Spinal cord (tissue), 9 donors: ENCODE measurements at regions not wholly inside any gene's neighbourhood (a gene's known extent, or its start where the extent isn't known, plus 50 kb on each side); places are given as distances from the start of the nearest gene placed in this dataset.

ENCODE experiments used
- DNase-seq, 6 donors: peaks; one replicate each; pipeline versions ENCODE4 v3.0.0 to v3.0.0-alpha.2; 2013 to 2015; ENCODE audit warnings: low spot score in 6 of 6, low read depth in 4 of 6
- H3K27ac ChIP-seq: one replicate; pipeline ENCODE4 v1.5.1; 2013; ENCODE audit warnings: low read depth, low read length, control low read depth
- H3K27me3 ChIP-seq: one replicate; pipeline ENCODE4 v1.6.1; 2013; ENCODE audit warnings: low read length; ENCODE audit not compliant: control insufficient read depth, insufficient read depth
- H3K36me3 ChIP-seq: one replicate; pipeline ENCODE4 v1.6.1; 2013; ENCODE audit warnings: low read length; ENCODE audit not compliant: control insufficient read depth, insufficient read depth
- H3K4me1 ChIP-seq: one replicate; pipeline ENCODE4 v1.6.1; 2013; ENCODE audit warnings: low read length; ENCODE audit not compliant: control insufficient read depth, insufficient read depth
- H3K4me3 ChIP-seq: one replicate; pipeline ENCODE4 v1.5.1; 2013; ENCODE audit warnings: low read depth, low read length, control low read depth
- H3K9me3 ChIP-seq: one replicate; pipeline ENCODE4 v1.6.1; 2013; ENCODE audit warnings: low read length; ENCODE audit not compliant: control insufficient read depth, insufficient read depth
- WGBS: methylation state at CpG from one replicate; pipeline ENCODE4 v1.1.5; 2013; ENCODE audit warnings: missing lambda C conversion rate; ENCODE audit not compliant: insufficient coverage; 5-methylcytosine and 5-hydroxymethylcytosine counted together
- donor health status: healthy.

DNA sequence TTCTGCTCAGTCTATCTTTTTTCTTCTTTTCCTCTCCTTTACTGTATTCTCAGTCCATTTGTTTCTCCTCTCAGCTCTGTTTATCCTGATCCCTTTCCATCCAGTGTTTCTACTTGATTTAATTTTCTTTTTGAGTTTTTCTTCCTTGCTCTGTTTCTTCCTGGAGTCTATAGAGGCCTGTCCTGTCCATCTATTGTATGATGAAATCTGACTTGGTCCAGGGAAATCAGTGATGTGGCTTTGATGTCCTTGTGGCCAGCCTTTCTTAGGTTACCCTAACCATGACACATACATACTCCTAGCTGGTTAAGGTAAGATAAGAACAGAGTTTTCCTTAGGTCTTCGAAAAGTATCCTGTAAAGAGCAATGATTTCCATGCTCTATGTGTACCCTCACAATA, 89.3 kb upstream of the LNX1 start:
- Histone ChIP-seq H3K27ac (no peak overlapping the region), H3K36me3 (no peaks in the 10 kb centered on the region), H3K4me1 (no peaks in the 10 kb centered on the region), H3K4me3 (no peak overlapping the region), H3K9me3 (no peaks in the 10 kb centered on the region), H3K27me3 (no peaks in the 10 kb centered on the region)
- no peak for DNase-seq
- WGBS, result no CpG with 5 or more reads among the region's 1 CpG

DNA sequence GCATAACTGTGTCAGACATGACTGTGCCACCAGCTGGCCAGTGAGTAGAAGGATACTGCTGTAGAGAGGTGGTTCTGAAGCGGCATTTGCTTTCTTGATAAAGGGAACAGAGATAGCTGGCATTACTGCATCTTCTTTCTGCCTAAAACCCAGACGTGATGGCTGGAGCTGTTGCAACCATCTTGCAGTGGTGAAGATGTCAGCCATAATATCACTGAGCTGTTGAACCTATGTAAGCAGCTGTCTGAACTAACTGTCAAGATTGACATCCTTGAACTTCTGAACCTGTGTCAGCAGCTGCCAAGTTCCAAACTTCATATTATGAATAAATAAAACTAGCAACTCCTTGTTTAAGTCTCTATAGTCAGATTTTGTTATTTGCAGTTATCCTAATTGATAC, 88.9 kb upstream of the LNX1 start:
- Histone ChIP-seq H3K9me3 (no peaks in the 10 kb centered on the region), H3K4me1 (no peaks in the 10 kb centered on the region), H3K27ac (no peak overlapping the region), H3K4me3 (no peak overlapping the region), H3K36me3 (no peaks in the 10 kb centered on the region), H3K27me3 (no peaks in the 10 kb centered on the region)
- no peak for DNase-seq
- WGBS, result 75% methylated on average over 1 of the region's 2 CpGs

DNA sequence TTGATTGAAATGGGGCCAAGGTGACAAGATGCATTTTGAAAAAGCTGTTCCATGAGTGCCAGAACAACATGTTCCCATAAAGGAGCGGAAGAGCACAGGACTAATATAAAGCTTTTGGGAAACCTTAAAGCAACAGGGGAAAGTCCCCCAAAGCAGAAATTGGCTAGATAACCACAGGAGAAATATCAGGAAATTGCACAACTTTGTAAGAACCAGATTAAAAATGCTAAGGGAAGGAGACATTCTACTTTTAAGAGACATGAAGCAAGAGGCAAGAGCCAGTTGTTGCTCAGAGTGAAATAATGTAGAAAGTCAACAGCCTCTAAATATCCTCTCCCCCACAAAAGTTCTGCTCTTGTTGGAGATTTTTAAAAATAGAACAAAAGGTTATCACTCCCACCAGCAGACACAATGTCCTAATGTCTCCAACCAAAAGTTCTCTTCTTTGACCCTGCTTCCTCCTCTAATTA, 85.2 kb upstream of the LNX1 start:
- Histone ChIP-seq H3K36me3 (no peaks in the 10 kb centered on the region), H3K27me3 (no peaks in the 10 kb centered on the region), H3K4me3 (no peak overlapping the region), H3K27ac (no peak overlapping the region), H3K4me1 (no peaks in the 10 kb centered on the region), H3K9me3 (no peaks in the 10 kb centered on the region)
- DNase-seq, result no peak
- 80% methylated on average over 1 of the region's 1 CpG for WGBS

DNA sequence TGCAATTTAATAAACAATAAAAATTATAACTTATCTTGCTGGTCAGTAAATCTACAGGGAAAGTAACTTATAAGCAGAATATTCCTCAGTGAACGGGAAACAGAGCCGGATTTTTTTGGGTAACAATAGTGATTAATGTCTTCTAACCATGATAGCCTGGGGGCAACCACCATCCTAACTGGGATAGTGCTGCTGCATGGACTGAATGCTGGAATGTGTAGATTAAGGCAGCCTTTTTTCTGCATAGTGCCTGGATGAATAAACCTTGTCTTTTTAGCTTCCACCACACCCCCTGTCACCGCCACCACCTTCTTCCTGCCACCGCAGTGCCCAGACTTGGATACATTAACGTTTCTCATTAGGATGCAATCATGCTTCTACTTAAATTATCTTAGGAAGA, 83.6 kb upstream of the LNX1 start:
- Histone ChIP-seq H3K27ac (no peak overlapping the region), H3K4me3 (no peak overlapping the region), H3K4me1 (no peaks in the 10 kb centered on the region), H3K9me3 (no peaks in the 10 kb centered on the region), H3K27me3 (no peaks in the 10 kb centered on the region), H3K36me3 (no peaks in the 10 kb centered on the region)
- WGBS, result no CpG with 5 or more reads among the region's 5 CpGs
- DNase-seq, result no peak

DNA sequence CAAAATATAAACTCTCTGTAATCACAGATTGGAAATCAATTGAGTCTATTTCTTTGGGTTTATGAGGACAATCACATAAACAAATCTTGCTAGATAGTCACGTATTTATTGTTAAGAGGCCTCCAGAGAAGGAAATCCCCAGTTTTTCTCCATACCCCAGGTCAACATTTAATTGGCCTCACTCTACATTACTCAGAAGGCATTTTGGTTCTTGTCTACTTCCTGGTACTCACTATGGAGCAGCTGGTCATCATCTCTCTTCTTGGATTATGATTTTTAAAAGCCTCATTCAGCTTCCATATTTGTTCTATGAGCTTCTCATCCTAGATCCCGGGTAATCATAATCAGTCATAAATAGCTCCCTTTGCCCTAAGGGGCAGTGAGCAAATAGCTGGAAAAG, 81.6 kb upstream of the LNX1 start:
- DNase-seq, result no peak
- Histone ChIP-seq H3K4me1 (no peaks in the 10 kb centered on the region), H3K4me3 (no peak overlapping the region), H3K36me3 (no peaks in the 10 kb centered on the region), H3K9me3 (peaks cover 2% of the 10 kb centered on the region), H3K27me3 (no peaks in the 10 kb centered on the region), H3K27ac (no peak overlapping the region)
- 100% methylated on average over 1 of the region's 2 CpGs for WGBS

DNA sequence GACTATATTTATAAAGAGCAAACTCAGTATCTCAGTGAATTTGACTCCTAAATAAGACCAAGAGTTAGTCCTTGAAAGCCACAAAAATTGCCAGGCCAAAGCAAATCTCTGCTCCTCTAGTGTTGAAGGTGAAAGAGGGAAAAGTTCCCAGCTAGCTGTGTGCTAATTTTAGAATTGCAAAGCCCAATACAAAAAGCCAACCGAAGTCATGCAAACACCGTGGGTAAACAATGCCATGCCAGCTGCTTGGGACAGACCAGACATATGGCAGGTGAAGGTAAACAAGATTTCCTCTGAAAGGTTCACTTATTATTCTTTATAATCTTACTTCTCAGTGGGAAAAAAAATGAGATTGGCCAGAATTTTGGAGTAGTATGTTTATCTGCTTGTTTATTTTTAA, 80.5 kb upstream of the LNX1 start:
- Histone ChIP-seq H3K4me1 (no peaks in the 10 kb centered on the region), H3K9me3 (peaks cover 4% of the 10 kb centered on the region), H3K27ac (no peak overlapping the region), H3K27me3 (no peaks in the 10 kb centered on the region), H3K36me3 (no peaks in the 10 kb centered on the region), H3K4me3 (no peak overlapping the region)
- no CpG with 5 or more reads among the region's 2 CpGs for WGBS
- DNase-seq, result no peak

DNA sequence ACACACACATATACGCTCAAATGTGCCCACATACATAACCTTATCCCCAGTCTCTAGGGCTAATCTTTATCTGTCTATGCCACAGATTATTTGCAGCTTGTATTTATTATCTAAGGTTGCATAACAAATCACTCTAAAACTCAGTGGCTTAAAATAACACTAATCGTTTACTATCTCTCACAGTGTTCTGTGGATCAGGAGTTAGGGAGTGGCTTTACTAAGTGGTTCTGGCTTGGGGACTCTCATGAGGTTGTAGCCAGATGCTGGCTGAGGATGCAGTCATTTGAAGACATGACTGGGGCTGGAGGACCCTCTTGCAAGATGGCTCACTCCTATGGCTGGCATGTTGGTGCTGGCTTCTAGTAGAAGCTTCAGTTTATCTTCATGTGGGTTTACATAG, 68.5 kb upstream of the LNX1 start:
- Histone ChIP-seq H3K27me3 (no peaks in the 10 kb centered on the region), H3K27ac (no peak overlapping the region), H3K4me1 (no peaks in the 10 kb centered on the region), H3K9me3 (no peaks in the 10 kb centered on the region), H3K4me3 (no peak overlapping the region), H3K36me3 (no peaks in the 10 kb centered on the region)
- no peak for DNase-seq
- WGBS, result no CpG with 5 or more reads among the region's 2 CpGs

DNA sequence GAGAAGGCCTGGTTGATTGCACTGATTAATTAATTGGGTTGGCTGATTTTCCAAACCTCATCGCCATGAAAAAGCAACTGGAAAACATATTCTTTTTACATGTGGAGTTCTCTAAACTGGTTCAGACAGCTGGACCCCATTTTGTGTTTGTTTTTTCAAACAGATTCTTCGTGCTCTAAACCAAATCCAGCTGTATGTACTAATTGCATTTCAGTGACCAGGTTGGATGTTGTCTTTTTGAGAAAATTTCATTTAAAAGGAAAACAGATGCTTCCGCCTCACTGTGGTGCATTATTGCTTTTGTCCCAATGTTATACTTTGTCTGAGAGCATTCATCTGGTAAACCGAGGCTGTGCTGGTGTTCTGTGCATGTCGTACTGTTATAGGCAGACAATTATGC, 67.8 kb upstream of the LNX1 start:
- Histone ChIP-seq H3K27ac (no peak overlapping the region), H3K9me3 (no peaks in the 10 kb centered on the region), H3K4me3 (no peak overlapping the region), H3K4me1 (no peaks in the 10 kb centered on the region), H3K27me3 (no peaks in the 10 kb centered on the region), H3K36me3 (no peaks in the 10 kb centered on the region)
- WGBS, result 88% methylated on average over 1 of the region's 5 CpGs
- DNase-seq, result peak in 1 of 6 donors; percentile 13

DNA sequence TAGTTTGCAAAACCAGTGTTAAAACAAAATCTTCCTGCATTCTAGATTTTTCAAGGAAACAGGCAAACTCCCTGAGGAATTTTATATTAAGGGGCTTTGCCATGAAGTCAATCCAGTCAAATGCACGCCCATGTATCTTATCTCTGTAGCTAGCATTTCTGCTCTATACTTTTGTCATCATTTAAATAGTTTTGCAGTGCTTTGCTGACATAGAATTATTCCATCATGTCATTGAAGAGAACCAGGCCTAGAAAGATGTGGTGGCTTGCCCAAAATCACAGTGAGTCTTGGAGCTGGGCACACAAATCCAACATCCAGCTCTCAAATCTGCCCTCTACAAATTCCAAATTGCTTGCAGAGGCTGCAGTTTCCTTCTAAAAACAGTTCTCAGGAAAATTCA, 66.7 kb upstream of the LNX1 start:
- no peak overlapping the region for H3K4me3 ChIP-seq
- no peaks in the 10 kb centered on the region for H3K27me3 ChIP-seq
- no peak overlapping the region for H3K27ac ChIP-seq
- no peaks in the 10 kb centered on the region for H3K36me3 ChIP-seq
- H3K9me3 ChIP-seq, result no peaks in the 10 kb centered on the region
- H3K4me1 ChIP-seq, result peaks cover 3% of the 10 kb centered on the region
- DNase-seq, result no peak
- WGBS, result no CpG with 5 or more reads among the region's 1 CpG

DNA sequence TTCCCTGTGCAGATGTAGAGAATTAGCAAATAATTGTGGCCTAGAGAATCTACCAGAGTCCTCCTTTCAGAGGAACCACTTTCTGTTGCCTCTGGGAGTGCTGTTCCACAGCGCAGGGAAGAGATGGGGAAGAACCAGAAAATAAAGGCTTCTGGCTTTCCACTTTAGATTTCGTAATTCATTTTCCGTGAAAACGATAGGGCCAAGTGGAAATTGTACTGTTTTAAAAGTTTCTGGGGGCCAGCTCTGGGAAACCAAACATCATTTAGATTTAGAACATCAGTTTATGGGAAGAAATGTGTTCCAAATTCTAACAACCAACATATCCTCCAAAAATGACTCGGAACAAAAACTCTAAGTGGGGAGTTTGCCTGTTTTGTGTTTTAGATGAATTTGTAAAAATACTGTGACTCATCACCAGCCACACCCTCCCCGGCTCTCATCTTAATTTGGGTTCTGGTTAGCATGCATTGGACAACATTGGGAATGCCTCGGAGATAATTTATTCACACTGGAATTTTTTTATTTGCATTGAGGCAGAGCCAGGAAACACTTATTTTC, 65.2 kb upstream of the LNX1 start:
- Histone ChIP-seq H3K4me3 (no peak overlapping the region), H3K36me3 (no peaks in the 10 kb centered on the region), H3K4me1 (peaks cover 3% of the 10 kb centered on the region), H3K9me3 (no peaks in the 10 kb centered on the region), H3K27ac (no peak overlapping the region), H3K27me3 (no peaks in the 10 kb centered on the region)
- WGBS, result 92% methylated on average over 2 of the region's 7 CpGs
- DNase-seq, result no peak
